SK-MEL-5 (cell line): ENCODE measurements at regions not wholly inside any gene's neighbourhood (a gene's known extent, or its start where the extent isn't known, plus 50 kb on each side); places are given as distances from the start of the nearest gene placed in this dataset.

Experiments
- DNase-seq: peaks from one replicate; pipeline ENCODE4 v3.0.0-alpha.2; 2016; ENCODE audit warnings: low read depth, low spot score
- in situ Hi-C: cut with HindIII; loops from 2 replicates; pipeline ENCODE4 v1.10.0; 2016; ENCODE audit warnings: low sequenced_read_pairs, high pct_unique_total_duplicates, low pct_unique_long_range_greater_than_20kb

GRCh38 chr5:2985718-2986117 lies 234.2 kb upstream of the IRX2 start:
- in situ Hi-C loops, result no loop called here
- DNase-seq, result no peak

GRCh38 chr5:2983583-2984300 lies 232.3 kb upstream of the IRX2 start:
- in situ Hi-C loops, result no loop called here
- DNase-seq, result no peak

DNA sequence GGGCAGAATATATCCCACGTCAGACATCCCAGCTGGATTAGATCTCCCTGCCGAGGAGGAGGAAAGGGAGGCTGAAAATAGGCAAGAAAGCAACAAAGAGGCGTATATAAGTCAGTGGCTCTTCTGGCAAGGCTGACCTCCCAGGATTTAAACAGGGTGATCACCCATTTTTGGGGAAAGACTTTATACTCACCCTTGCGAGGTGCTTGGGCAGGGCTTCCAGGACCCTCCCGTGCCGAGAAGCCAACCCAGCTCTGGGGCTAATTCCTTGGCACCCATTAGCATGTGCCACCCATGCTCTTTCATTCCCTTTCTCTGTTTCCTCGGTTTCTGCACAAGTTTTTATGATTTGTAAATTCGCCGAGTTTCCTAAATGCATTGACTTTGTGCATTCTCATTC lies 230.2 kb upstream of the IRX2 start:
- in situ Hi-C loops, result no loop called here
- DNase-seq, result no peak

DNA sequence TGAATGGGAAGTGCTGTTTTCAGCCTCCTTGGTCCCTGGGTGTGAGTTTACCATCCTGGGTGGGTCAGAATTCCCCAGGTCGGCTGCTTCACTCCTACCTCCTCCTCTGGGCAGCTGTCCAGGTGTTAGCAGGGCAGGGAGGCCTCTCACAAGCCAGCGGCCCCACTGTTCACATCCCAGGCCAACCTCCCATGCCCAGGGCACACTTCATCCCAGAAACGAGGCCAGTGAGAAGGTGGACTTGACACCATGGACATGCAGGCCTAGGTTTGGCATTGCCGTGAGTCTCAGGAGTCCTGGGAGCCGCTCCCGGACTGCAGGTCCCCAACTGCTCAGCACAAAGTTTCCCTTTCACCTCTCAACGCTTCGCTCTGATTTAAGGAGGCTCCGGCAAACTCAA lies 229.6 kb upstream of the IRX2 start:
- in situ Hi-C loops, result no loop called here
- no peak for DNase-seq

DNA sequence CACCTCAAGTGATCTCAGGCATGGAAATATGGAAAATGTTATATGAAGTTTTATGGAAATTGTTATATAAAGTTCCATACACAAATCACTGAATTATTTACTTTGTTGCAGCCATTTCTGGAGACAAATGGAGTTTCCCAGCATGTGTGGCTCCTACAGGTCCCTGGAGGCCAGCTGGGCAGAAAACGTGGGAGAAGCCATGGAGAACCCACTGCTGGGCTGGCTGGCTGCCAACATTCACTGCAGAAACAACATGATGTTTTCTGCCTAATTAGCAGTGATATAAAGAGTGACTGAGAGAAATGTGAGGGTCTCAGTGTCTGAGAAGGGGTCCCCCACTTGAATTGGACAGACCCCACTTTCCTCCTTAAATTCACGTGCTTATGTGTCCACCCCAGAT lies 208.8 kb upstream of the IRX2 start:
- no peak for DNase-seq
- in situ Hi-C loops, result no loop called here

GRCh38 chr5:2958976-2959375 lies 207.5 kb upstream of the IRX2 start:
- in situ Hi-C loops, result no loop called here
- DNase-seq, result no peak

DNA sequence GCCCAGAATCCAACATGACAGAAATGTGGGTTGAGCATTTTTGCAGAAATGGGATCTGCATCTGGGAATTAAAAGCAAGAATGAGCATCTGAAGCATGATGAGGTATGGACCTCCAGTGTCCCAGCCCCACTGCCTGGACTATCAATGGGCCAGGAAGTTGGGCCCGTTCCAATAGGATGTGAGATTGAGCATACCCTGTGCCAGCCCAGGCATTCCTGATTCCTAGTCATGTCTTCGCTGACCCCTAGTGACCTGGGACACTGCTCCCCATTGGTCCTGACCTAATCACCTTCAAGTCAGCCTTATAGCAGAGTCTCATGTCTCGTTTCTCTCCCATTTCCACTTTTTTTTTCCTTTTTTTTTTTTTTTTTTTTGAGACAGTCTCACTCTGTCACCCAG lies 197.4 kb upstream of the IRX2 start:
- no peak for DNase-seq
- in situ Hi-C loops, result no loop called here

- DNase-seq, result no peak
- in situ Hi-C loops, result no loop called here
Measured at GRCh38 chr5:2946315-2946714, 194.8 kb upstream of the IRX2 start.

DNA sequence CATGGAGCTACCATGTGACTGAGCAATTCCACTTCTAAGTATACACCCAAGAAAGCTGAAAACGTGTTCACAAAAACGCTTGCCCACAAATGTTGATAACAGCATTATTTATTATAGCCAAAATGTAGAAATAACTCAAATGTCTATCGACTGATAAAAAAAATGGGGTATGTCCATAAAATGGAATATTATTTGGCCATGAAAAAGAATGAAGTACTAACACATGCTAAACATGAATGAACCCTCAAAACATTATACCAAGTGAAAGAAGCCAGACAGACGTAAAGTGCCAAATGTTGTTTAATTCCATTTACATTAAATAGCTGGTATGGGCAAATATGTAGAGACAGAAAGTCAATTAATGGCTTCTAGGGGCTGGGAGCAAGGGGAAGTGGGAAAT lies 184.9 kb upstream of the IRX2 start:
- in situ Hi-C loops, result no loop called here
- DNase-seq, result no peak

- DNase-seq, result no peak
Measured at GRCh38 chr5:2929779-2930178, 178.3 kb upstream of the IRX2 start.

GRCh38 chr5:2921651-2922050 lies 170.2 kb upstream of the IRX2 start:
- no peak for DNase-seq
- in situ Hi-C loops, result no loop called here

More at GRCh38 chr5:2929779-2930178, 178.3 kb upstream of the IRX2 start:
- in situ Hi-C loops, result no loop called here

- DNase-seq, result no peak
- in situ Hi-C loops, result no loop called here
Measured at GRCh38 chr5:2921176-2921575, 169.7 kb upstream of the IRX2 start.

- no peak for DNase-seq
- in situ Hi-C loops, result no loop called here
Measured at GRCh38 chr5:2920312-2920711, 168.8 kb upstream of the IRX2 start.

GRCh38 chr5:2919310-2920018 lies 168.0 kb upstream of the IRX2 start:
- no peak for DNase-seq
- in situ Hi-C loops, result no loop called here

DNA sequence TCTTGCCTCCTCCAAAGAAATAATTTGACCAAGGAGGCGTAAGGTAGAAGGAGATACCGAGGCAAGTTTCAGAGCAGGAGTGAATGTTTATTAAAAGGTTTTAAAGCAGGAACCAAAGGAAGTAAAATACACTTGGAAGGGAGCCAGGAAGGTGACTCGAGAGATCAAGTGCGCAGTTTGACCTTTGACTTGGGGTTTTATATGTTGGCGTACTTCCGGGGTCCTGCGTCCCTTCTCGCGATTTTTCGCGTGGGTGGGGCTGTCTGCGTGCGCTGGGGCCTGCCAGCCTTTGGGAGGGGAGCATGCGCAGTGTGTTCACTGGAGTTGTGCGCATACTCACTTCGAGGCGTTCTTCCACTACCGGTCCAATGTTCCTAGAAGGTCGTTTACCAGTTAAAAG lies 166.0 kb upstream of the IRX2 start:
- in situ Hi-C loops, result no loop called here
- DNase-seq, result peak; percentile 32

DNA sequence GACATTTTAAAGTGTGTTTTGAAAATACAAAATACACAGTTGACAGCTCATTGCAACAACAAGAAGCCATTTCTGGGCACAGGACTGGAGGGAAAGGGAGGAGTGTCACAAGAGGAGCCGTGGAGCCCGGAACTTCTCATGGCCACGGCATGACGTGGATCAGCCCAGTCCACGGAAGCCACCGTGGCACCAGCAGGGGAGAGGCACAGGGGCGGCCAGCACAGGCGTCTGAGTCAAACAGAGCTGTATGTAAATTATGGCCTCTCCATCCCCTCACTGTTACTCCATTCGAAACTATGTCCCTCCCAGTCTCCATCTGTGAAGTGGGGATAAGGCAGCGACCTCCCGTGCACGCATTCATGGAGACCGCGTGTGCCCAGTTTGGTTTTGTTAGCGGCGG lies 165.6 kb upstream of the IRX2 start:
- no peak for DNase-seq
- in situ Hi-C loops, result no loop called here

GRCh38 chr5:2916076-2916682 lies 164.7 kb upstream of the IRX2 start:
- in situ Hi-C loops, result no loop called here

DNA sequence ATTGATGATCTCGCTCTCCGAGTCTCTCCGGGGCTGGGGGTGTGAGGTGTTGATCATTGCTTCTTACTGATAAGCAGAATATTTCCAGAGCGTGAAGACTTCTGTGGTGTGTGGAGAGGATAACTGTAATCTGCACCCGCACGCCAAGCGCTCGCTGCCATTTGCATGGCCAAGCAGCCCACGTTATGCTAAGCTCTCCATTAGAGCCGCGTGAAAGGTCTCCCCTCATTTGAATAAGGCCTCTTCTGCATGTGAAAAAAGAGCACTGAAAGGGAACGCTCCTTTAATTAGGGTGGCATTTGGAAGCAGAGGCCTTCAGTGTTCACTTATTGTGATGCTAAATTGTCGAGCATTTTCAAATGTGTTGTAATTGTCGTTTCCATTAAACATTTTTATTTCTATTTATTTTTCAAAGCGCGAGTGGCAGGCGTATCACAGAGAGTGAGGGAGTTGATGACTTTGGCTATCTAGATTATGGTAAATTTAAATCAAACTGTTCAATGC lies 163.6 kb upstream of the IRX2 start:
- in situ Hi-C loops, result no loop called here
- DNase-seq, result no peak

More at GRCh38 chr5:2916076-2916682, 164.7 kb upstream of the IRX2 start:
- DNase-seq, result no peak
